Lower lobe of right lung (tissue), 2 donors: ENCODE measurements at regions not wholly inside any gene's neighbourhood (a gene's known extent, or its start where the extent isn't known, plus 50 kb on each side); places are given as distances from the start of the nearest gene placed in this dataset.

Experiments used
- ATAC-seq, 2 donors: fragments of 200-7000 bp; cut with Tn5 transposase; one replicate each; pipeline ENCODE4 v1.9.1; 2020 to 2022; ENCODE audit warnings: mild to moderate bottlenecking in 2 of 2, moderate library complexity in 2 of 2
- DNase-seq: peaks from one replicate; pipeline ENCODE4 v3.0.0-alpha.2; 2020
- H3K27ac ChIP-seq: fragments of 200-600 bp; one replicate; pipeline ENCODE4 v1.8.0; 2022
- H3K27me3 ChIP-seq: fragments of 200-600 bp; one replicate; pipeline ENCODE4 v1.8.0; 2022; ENCODE audit warnings: low read depth
- H3K36me3 ChIP-seq: fragments of 200-600 bp; one replicate; pipeline ENCODE4 v1.8.0; 2022; ENCODE audit warnings: mild to moderate bottlenecking
- H3K4me1 ChIP-seq: fragments of 200-600 bp; one replicate; pipeline ENCODE4 v1.8.0; 2022
- H3K4me3 ChIP-seq: fragments of 200-600 bp; one replicate; pipeline ENCODE4 v1.8.0; 2022; ENCODE audit warnings: mild to moderate bottlenecking
- H3K9me3 ChIP-seq: fragments of 200-600 bp; one replicate; pipeline ENCODE4 v1.8.0; 2022
- CTCF ChIP-seq: fragments of 200-600 bp; IDR thresholded peaks from one replicate; pipeline ENCODE4 v1.8.0; 2022; ENCODE audit warnings: antibody characterized with exemption, mild to moderate bottlenecking
- intact Hi-C: fragments of 100-400 bp; cut with DNase I; formaldehyde crosslinking; loops from one replicate; pipeline ENCODE4 v1.11.0; 2022
- donor health status: DM: no; HTN: yes; CAD: no; lungs with severe emphysema.

DNA sequence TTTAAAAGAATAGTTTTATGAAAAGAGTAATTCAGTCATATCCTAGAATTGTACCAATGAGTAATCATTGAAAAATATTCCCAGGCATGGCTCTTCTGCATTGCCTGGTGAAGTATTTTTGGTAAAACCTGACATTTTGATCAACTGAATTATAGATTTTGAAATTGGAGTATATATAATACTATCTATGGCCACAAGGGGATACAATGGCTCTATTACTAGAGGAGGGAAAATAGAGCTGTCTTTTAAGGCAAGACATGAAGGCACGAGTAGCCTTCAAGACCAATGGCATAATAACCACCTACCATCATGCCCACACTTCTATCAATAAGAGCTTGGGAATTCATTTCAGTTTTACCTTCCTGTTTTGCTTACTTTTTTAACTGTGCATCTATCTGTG is 1241.4 kb upstream of the TMEM132C start:
- no peak overlapping the region for H3K4me3 ChIP-seq
- H3K27ac ChIP-seq, result no peak overlapping the region
- intact Hi-C loops, result no loop called here
- H3K27me3 ChIP-seq, result no peaks in the 10 kb centered on the region
- no peaks in the 10 kb centered on the region for H3K9me3 ChIP-seq
- no peak for TF ChIP-seq CTCF
- no peaks in the 10 kb centered on the region for H3K4me1 ChIP-seq
- no peak for ATAC-seq
- DNase-seq, result no peak
- H3K36me3 ChIP-seq, result no peaks in the 10 kb centered on the region

- TF ChIP-seq CTCF, result no peak
- intact Hi-C loops, result no loop called here
- ATAC-seq, result no peak
Measured at GRCh38 chr12:127035011-127035879, 1231.7 kb upstream of the TMEM132C start.

GRCh38 chr12:127038152-127038551 is 1228.8 kb upstream of the TMEM132C start:
- Histone ChIP-seq H3K4me1 (no peaks in the 10 kb centered on the region), H3K9me3 (no peaks in the 10 kb centered on the region), H3K27me3 (no peaks in the 10 kb centered on the region), H3K27ac (no peak overlapping the region), H3K4me3 (no peak overlapping the region), H3K36me3 (no peaks in the 10 kb centered on the region)
- ATAC-seq, result no peak
- no peak for TF ChIP-seq CTCF
- DNase-seq, result no peak
- intact Hi-C loops, result no loop called here

More at GRCh38 chr12:127035011-127035879, 1231.7 kb upstream of the TMEM132C start:
- no peak for DNase-seq
- H3K27ac ChIP-seq, result no peak overlapping the region
- H3K27me3 ChIP-seq, result no peaks in the 10 kb centered on the region
- no peaks in the 10 kb centered on the region for H3K36me3 ChIP-seq
- no peaks in the 10 kb centered on the region for H3K9me3 ChIP-seq
- no peak overlapping the region for H3K4me3 ChIP-seq
- no peaks in the 10 kb centered on the region for H3K4me1 ChIP-seq

- ATAC-seq (no peak), DNase-seq (no peak)
- Histone ChIP-seq H3K36me3 (no peaks in the 10 kb centered on the region), H3K4me1 (no peaks in the 10 kb centered on the region), H3K27ac (no peak overlapping the region), H3K9me3 (no peaks in the 10 kb centered on the region), H3K27me3 (no peaks in the 10 kb centered on the region), H3K4me3 (no peak overlapping the region)
- intact Hi-C loops, result no loop called here
- TF ChIP-seq CTCF, result no peak
Measured at GRCh38 chr12:127038761-127039160, 1228.2 kb upstream of the TMEM132C start.

DNA sequence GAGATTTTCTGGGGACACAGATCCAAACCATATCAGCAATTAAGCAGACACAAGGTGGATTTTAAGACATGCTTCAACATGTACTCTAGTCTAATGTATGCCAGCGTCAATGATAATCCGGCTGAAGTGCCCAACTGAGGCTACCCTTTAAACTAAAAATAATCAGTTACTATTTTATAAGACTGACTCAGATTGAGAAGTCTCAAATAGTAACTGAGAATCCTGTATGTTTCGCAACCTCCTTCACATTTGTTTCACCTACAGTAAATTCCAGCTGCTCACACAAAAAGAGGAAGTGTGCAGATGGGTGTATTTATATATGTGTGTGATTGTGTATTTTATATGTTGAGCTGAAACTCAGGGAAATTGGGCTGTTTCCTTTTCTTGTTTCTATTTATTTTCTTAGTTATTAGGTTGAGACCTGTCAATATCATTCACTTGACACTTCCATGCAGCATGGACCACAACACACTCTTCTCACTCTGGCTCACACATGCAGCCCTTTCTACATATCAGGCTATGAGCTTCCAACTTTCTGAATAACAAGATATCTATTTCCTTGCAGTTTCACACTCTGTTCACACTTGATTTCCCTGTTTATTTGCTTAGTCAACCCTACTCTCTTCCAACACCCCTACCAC is 1224.9 kb upstream of the TMEM132C start:
- H3K36me3 ChIP-seq, result no peaks in the 10 kb centered on the region
- intact Hi-C loops, result no loop called here
- no peak overlapping the region for H3K4me3 ChIP-seq
- TF ChIP-seq CTCF, result no peak
- DNase-seq, result no peak
- no peaks in the 10 kb centered on the region for H3K4me1 ChIP-seq
- no peaks in the 10 kb centered on the region for H3K9me3 ChIP-seq
- H3K27me3 ChIP-seq, result no peaks in the 10 kb centered on the region
- no peak for ATAC-seq
- no peak overlapping the region for H3K27ac ChIP-seq
